GM18517 (cell line): ENCODE measurements at regions not wholly inside any gene's neighbourhood (a gene's known extent, or its start where the extent isn't known, plus 50 kb on each side); places are given as distances from the start of the nearest gene placed in this dataset.
"Not testable (repeated sequence)": the region's sequence is repeated elsewhere in the genome, so short reads cannot be mapped to it uniquely, and the experiment has no call there.

Experiments used
- ATAC-seq: cut with Tn5 transposase; IDR thresholded peaks from one replicate; pipeline ENCODE4 v1.9.1; 2021; ENCODE audit warnings: mild to moderate bottlenecking, moderate library complexity; ENCODE audit not compliant: unreplicated experiment

DNA sequence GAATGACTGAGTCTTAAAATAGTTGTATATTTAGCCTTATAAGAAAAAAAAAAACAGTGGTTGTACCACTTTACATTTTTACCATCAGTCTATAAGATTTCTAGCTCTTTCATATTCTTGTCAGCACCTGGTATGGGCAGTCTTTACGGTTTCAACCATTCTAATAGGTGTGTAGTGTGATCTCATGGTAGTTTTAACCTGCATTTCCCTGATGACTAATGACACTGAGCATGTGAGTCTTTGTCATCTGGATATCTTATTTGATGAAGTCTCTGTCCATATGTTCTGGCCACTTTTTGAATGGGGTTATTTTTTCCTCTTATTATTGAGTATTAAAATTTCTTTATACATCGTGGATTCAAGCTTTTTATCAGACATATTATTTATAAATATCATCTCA, 365.3 kb upstream of the IGFBP3 start:
- ATAC-seq = no peak

DNA sequence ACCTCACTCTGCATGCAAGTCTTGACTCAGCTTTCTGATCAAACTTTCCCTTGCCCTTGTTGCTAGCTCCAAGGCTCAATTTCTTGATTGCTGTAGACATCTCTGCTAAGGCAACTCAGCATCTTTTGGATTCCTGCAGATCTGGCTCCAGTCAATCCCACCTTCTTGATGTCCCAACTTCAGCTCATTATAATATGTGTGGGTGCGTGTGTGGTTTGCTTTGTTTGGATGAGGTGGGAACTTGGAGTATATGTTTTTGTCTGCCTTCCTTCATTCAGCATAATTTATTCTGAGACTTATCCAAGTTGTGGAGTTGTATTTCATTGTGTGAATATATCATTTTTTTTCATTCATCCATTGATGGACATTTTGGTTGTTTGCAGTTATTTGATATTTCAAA, 364.8 kb upstream of the IGFBP3 start:
- ATAC-seq = no peak

DNA sequence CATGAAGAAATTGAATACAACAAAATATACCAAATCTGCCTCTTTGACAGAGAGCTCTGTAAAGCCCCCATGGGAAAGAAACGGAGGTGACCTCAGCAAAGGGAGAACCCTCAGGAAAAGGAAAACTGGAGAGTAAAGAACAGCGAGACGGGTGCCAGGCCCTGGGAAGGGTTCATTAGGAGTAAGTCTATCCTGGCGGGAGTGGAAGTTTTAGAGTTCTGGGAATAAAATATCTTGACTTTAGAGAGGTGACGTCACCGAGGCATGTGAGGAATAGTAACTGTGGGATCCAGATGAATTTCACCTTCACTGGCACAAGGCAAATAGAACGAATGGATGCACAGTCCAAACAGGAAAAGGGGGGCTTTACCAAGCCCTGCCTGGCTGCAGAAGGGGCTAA, 362.8 kb upstream of the IGFBP3 start:
- ATAC-seq = no peak

DNA sequence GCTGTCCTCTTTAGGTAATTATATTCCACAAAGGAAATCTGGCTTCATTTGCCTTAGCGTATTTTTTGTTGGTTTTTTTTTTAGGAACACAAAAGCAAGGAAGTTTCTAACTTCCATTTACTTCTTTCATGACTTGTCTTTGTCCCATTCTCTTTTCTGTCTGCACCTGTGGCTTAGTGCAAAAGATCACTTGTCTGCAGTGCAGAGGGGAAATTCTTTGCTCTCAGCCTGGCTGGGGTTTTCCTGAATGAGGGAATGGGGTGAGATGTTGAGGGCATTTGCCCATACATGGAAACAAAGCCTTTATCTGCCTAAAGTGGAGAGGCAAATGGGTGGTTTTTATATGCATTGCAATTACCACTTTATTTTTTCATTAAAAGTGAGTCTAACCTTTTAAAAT, 361.1 kb upstream of the IGFBP3 start:
- no peak for ATAC-seq

DNA sequence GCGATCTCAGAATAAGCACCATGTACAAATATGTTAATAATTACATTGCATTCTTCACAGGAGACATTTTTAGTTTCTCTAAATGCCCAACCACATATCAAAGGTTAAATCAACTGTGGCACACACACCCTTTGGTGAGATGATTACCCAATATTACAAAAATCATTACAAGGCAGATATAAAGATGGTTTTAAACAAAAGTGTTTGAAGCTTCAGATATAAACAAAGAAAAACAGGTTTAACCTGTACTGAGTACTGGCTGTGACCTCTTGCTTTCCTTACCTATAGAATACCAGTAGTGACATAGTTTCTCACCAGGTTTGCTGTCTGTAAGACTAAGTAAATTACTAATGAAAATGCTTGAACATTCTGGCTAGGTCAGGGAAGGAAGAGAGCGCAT, 360.0 kb upstream of the IGFBP3 start:
- ATAC-seq = no peak

DNA sequence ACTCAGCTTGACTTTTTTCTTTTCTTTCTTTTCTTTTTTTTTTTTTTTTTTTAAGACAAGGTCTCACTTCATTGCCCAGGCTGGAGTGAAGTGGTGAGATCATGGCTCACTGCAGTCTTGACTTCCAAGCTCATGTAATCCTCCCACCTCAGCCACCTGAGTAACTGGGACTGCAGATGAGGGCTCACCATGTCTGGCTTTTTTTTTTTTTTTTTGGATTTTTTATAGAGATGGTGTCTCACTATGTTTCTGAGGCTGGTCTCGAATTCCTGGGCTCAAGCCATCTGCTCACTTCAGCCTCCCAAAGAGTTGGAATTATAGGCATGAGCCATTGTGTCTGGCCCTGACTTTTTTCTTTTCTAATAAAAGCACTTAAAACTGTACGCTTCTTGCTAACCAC, 358.2 kb upstream of the IGFBP3 start:
- ATAC-seq = no peak

DNA sequence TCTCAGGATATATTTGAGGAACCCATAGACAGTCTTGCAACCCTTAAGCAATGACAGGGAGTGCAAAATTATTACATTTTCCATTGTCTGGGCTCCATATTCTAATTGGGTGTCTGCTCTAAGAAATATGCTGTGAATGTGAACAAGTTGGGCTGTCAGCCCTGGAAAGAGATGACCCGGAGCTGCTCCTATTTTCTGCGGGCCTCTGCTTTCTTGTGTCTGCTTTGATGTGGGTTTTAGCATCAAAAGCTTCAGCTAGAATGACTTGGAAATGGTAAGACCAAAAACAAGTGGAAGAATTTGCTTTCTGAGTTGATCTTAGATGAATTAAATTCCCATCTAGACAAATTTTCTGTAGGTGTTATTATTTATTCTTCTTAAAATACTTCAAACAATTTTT, 343.6 kb upstream of the IGFBP3 start:
- ATAC-seq = no peak

DNA sequence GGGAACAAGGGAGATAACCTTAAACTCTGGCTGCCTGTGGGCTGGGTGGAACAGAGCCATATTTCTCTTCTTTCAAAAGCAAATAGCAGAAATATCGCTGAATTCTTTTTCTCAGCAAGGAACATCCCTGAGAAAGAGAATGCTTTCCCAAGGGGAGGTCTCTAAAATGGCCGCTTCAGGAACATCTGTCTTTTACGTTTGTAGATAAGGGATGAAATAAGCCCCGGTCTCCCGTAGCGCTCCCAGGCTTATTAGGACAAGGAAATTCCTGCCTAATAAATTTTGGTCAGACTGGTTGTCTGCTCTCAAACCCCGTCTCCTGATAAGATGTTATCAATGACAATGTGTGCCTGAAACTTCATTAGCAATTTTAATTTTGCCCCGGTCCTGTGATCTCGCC, 340.6 kb upstream of the IGFBP3 start:
- ATAC-seq = not testable (repeated sequence)

DNA sequence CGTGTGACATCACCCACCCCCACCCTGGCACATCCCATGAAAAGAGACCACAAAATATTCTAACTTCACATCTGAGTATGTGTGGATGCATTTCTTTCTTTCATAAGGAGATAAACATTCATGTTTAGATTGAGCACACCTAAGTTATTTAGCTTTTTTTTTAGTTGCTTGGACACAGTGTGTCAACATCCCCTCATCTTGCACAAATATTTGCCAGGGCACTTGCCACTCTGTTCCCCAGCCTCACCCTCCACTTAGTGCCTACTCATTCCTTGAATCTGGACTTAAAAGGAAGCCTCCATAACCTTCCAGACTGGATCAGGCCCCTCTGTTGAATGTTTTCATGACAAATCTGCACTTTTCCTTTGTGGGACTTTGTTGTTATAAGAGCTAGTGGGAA, 338.9 kb upstream of the IGFBP3 start:
- no peak for ATAC-seq

DNA sequence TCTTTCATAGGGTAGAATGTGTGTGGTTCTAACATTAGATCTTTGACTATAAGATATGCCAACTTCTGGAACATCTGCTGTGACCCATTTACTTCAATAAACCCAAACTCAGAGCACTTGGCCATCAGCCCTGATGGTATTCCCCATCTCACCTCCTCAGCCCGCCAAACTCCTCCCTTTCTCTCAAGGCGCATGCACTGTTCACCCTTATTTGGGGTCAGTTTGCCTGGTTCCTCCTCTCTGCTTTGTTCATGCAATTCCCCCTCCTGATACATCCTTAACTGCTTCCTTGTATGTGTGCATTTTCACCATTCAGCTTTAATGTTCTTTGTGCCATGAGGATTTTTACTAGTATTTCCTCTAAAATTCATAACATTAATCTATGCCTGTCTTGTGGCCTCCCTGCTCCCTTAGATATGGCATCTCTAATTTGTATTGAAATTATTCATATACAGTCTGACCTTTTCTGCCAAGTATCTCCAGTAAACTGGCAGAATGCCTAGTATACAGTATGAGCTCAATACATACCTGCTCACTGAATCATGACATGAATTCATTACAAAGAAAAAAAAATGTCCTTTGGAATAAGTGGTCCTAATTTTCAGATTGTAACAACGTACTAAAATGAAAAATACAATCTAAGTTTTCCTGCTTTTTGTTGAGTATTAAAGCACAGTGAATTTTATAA, 336.8 kb upstream of the IGFBP3 start:
- no peak for ATAC-seq

DNA sequence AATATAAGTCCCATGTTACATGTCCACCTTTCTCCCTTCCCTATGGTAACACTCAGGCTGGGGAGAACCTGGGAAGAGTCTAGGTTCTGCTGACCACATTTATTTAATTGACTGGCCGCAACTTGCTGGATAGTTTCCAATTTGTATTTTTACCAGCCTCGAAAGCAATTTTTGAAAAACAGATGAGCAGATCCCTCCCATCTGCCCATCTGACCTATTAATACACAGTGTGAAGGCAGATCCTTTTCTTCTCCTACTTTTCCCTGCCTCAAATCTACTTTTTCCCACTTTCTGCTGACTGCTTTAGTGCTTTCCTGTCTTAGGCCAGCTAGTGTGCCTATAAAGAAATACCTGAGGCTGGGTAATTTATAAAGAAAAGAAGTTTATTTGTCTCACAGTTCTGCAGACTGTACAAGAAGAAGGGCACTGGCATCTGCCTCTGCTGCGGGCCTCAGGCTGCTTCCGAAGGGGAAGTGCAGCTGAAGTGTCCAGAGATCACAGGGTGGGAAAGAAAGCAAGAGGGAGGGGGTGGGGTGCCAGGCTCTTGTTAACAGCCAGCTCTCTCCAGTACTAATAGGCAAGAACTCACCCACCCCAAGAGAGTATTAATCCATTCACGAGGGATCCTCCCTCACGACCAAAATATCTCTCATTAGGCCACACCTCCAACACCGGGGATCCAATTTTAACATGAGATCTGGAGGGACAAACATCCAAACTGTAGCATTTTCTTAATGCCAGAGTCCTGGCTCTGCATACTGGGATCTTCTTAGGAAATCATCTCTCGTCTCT, 336.0 kb upstream of the IGFBP3 start:
- ATAC-seq = no peak

DNA sequence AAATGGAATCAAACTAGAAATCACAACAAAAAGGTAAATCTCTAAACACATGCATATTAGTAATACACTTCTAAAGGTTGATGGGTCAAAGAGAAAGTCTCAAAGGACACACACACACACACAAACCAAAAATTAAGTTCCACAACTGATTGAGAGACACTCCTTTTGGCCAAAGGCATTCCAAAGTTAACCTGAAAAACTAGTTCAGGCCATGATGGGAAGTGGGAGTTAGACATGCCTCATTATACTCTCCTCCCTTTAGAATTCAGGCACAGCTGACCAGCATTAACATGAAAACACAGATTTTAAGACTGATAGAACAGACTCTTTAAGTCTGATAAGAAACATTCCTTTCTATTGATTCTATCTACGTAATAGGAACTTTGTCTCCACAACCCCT, 332.4 kb upstream of the IGFBP3 start:
- no peak for ATAC-seq

DNA sequence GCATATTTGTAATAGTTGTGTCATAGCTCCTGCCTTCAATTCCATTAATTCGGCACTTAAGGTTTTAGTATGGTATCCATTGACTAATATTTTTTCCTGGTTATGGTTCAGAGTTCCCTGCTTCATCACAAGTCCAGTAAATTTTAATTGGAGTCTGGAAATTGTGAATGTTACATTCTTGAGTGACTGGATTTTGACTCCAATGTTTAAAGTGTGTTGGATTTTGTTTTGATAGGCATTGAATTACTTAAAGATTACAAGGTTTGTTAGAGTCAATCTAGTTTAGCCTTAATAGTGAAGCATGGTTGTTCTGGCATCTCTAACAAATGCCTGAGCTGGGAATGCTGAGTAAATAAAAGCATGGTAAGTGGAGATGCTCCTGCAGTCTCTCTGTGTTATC, 326.6 kb upstream of the IGFBP3 start:
- ATAC-seq = no peak

DNA sequence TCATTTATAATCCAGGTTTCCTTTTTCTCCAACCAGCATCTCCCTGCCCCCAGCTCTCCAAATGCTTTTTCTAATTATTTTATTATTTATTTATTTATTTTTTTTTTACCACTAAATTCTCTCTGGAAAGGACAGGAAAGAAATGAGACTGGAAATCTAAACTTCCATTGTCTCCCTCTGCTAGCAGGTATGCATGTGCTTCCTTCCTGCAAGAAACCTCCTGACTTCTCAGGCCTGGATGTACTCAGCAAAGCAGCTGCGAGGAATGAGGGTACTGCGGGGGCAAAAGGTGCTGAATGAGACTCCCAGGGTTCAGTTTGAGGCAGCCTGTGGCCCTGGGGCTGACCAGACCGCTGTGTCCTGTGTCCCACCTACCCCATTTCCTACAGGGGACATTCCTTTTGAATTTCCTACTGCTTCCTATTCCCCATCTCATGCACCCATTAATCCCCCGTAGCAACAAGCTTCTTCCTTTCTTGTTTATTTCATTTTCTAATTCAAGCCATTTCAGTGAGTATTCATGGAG, 324.6 kb upstream of the IGFBP3 start:
- no peak for ATAC-seq

DNA sequence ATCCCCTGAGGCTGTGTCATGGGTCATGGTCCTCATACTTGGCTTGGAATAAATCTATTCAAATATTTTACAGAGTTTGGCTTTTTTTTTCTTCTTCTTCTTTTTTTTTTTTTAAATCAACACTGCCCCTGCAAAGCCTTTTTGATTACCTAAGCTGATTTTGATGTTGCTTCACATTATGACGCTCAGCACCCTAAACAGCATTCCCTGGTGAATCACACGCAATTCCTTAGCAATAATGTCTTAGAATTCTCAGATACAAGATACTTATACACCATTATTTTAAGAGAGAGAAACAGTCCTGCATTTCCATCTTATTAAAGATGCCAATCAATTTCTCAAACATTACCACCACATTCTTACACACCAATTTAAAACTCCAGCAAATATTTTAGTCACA, 323.7 kb upstream of the IGFBP3 start:
- no peak for ATAC-seq

DNA sequence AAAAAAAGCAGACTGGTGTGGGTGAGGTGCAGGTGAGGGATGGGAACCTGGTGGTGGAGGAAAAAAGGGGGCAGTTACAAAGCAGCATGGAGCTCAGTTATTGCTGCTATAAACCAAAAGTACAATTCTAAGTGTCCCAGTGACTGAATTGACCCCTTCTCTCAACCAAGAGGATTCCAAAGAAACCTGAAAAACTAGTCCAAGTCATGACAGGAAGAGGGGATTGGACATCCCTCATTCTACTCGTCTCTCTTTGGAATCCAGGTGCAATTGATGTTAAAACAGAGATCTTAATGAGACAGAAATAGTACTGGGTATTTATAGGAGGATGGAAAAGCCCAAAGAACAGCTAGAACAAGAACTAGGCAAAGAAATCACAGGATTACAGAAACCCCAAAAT, 322.3 kb upstream of the IGFBP3 start:
- no peak for ATAC-seq

DNA sequence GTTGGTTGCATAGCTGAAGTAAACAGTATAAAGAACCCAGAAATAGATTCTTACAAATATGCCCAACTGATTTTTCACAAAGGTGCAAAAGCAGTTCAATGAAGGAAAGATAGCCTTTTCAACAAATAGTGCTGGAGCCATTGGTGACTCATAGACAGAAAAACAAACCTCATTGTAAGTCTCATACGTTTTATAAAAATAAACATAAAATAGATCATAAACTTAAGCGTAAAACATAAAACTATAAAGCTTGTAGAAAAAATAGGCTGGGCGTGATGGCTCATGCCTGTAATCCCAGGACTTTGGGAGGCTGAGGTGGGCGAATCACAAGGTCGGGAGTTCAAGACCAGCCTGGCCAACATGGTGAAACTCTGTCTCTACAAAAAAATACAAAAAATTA, 318.8 kb upstream of the IGFBP3 start:
- ATAC-seq = no peak

DNA sequence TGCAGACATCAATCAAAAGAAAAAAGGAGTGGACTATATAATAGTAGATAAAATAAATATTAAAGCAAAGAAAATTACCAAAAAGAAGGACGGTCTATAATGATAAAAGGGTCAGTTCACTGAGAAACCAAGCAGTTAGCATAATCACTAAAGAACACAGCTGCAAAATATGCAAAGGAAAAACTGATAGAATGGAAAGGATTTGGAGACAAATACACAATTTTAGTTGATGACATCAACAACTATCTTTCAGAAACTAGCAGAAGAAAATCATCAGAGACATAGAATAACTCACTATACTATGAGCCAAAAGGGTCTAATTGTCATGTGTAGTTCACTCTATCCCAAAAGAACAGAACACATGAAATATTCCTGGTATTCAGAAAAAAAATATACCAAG, 316.4 kb upstream of the IGFBP3 start:
- no peak for ATAC-seq

DNA sequence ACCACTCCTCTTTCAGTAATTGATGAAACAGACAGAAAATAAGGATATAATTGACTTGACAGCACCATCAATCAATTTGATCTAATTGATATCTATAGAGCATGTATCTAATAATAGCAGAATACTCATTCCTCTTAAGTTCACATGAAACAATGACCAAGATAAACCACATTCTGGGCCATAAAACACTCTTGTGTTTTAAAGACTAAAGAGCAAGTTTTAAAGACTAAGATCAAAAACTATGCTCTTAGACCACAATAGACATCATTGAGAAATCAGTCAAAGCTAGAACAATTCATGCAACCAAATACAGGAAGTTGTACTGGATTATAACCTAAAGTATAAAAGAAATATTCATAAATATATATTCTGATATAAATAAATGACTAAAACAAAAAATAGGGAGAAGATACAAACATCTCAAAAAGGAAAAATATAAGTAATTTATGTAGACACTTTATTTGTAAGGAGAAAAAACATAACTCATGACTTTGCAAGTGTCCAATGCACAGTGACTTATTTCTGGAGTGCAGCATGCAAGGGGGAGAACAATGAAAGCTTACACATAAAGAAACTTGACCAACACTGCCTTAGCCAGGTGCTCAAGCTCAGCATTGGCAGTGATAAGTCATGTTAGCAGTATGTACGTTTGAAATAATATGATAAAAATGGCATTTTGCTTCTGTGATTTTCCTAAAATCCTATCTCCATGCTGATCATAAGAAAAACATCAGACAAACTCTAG, 312.7 kb upstream of the IGFBP3 start:
- ATAC-seq = peak; percentile 86

DNA sequence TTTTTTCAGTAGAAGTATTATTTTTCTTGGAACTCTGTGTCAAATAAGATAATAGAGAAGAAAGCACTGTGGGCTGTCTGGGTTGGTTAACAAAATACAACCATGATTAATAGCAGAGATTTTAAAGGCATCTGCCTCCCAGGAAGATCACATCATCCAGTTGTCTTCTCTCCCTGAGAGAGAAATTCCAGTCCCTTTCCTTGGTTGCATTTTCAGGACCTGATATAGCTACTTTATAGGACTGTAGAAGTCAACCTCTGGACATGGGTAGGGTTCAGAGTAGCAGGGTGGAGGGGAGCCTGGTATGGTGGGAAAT, 309.9 kb upstream of the IGFBP3 start:
- ATAC-seq = no peak

DNA sequence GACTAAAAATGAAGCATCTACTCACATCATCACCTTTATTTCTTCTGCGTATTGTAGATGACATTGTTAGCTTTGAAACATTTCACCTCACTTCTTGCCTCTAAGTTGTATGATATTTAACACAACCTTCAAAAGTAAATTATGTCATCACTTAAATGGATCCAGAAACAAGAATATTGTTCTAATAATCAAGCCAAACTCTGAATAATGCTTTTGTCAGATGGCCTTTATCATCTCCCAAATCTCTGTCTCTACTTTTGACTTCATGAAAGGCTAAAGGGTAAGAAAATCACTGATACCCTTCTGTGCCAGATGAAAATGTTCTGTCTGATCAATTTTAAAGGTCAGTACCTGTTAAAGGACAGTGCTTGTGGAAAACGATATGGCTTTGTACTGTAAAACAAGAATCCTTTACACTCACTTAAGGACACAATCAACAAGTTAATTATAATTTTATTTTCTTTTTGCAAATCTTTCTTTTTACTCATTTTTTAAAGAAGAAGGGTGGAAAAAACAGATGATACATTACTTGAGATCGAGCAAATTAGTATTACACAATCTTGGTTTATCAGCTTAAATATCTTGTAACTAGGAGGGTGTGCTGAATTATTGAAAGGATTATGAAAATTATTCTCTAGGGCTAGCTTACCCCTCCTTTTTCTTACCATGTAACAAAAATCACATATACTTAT, 309.4 kb upstream of the IGFBP3 start:
- no peak for ATAC-seq
